SK-N-SH (cell line): ENCODE measurements at regions not wholly inside any gene's neighbourhood (a gene's known extent, or its start where the extent isn't known, plus 50 kb on each side); places are given as distances from the start of the nearest gene placed in this dataset.

ENCODE experiments used
- CTCF ChIA-PET: fragments of 300-600, 350-600 bp; formaldehyde crosslinking; extraction: SDS; loops from one replicate; lab custom pipeline; 2021; lab: Yijun Ruan, JAX
- POLR2A ChIA-PET: fragments of 350-600 bp; sonication (Branson Sonifier 250); formaldehyde crosslinking; extraction: SDS; loops from one replicate; lab custom pipeline; 2020; ENCODE audit warnings: antibody characterized with exemption, inconsistent platforms; lab: Yijun Ruan, JAX
- DNase-seq: peaks from one replicate; pipeline ENCODE4 v3.0.0; 2012
- H2AFZ ChIP-seq: fragments of 200-600 bp; sonication (generic); 2 replicates; pipeline ENCODE4 v1.8.1; 2016; ENCODE audit warnings: antibody characterized with exemption, mild to moderate bottlenecking, low read depth
- H3F3A ChIP-seq: fragments of 200-600 bp; sonication (generic); replicated peaks from 2 replicates; pipeline ENCODE3; 2016; ENCODE audit warnings: antibody characterized with exemption, mild to moderate bottlenecking; ENCODE audit not compliant: insufficient read depth
- H3K27ac ChIP-seq, 2 experiments: fragments of 200-500 bp in 1 of 2; fragments of 200-600 bp in 1 of 2; sonication (Bioruptor generic) in 1 of 2; sonication (generic), shearing (Covaris generic) in 1 of 2; 2 replicates each; pipeline versions ENCODE4 v1.5.1 to v1.6.1; 2014 to 2016; ENCODE audit warnings: low read depth in 2 of 2, inconsistent platforms in 1 of 2, low read length in 1 of 2, mild to moderate bottlenecking in 1 of 2, mixed read lengths in 1 of 2
- H3K27me3 ChIP-seq: fragments of 200-600 bp; sonication (generic), shearing (Covaris generic); 2 replicates; pipeline ENCODE4 v1.6.1; 2016; ENCODE audit warnings: mixed run types; ENCODE audit not compliant: insufficient read depth
- H3K36me3 ChIP-seq, 2 experiments: fragments of 200-500 bp in 1 of 2; fragments of 200-600 bp in 1 of 2; sonication (Bioruptor generic) in 1 of 2; sonication (generic) in 1 of 2; replicated peaks in 1 of 2; 2 replicates each; pipeline versions ENCODE3 to v1.5.1; 2014 to 2016; ENCODE audit warnings: low read length in 1 of 2, mild to moderate bottlenecking in 1 of 2; ENCODE audit not compliant: insufficient read depth in 2 of 2, control insufficient read depth in 1 of 2
- H3K4me1 ChIP-seq, 2 experiments: fragments of 200-500 bp in 1 of 2; fragments of 200-600 bp in 1 of 2; sonication (Bioruptor generic) in 1 of 2; sonication (generic), shearing (Covaris generic) in 1 of 2; 2 replicates each; pipeline versions ENCODE4 v1.5.1 to v1.6.1; 2014 to 2016; ENCODE audit warnings: low read depth in 1 of 2, low read length in 1 of 2, mixed run types in 1 of 2; ENCODE audit not compliant: insufficient read depth in 2 of 2, control insufficient read depth in 1 of 2
- H3K4me2 ChIP-seq: fragments of 200-600 bp; sonication (generic), shearing (Covaris generic); 2 replicates; pipeline ENCODE4 v1.6.1; 2017; ENCODE audit warnings: mixed run types
- H3K4me3 ChIP-seq, 2 experiments: fragments of 200-500 bp in 1 of 2; fragments of 200-600 bp in 1 of 2; sonication (Bioruptor generic) in 1 of 2; sonication (generic), shearing (Covaris generic) in 1 of 2; 2 replicates each; pipeline versions ENCODE4 v1.5.1 to v1.8.1; 2014 to 2016; ENCODE audit warnings: low read depth in 2 of 2, inconsistent platforms in 1 of 2, low read length in 1 of 2, mild to moderate bottlenecking in 1 of 2, mixed read lengths in 1 of 2, moderate library complexity in 1 of 2
- H3K79me2 ChIP-seq: fragments of 200-600 bp; sonication (generic); 2 replicates; pipeline ENCODE4 v1.8.1; 2017; ENCODE audit warnings: mild to moderate bottlenecking; ENCODE audit not compliant: insufficient read depth
- H3K9ac ChIP-seq: fragments of 200-600 bp; sonication (generic); 2 replicates; pipeline ENCODE4 v1.6.1; 2017; ENCODE audit warnings: mixed run types
- H3K9me2 ChIP-seq: fragments of 200-600 bp; sonication (generic); 2 replicates; pipeline ENCODE4 v1.6.1; 2017; ENCODE audit warnings: mixed run types
- H3K9me3 ChIP-seq: fragments of 200-600 bp; sonication (generic); 2 replicates; pipeline ENCODE4 v1.6.1; 2017; ENCODE audit warnings: mixed run types, mild to moderate bottlenecking, moderate library complexity
- H4K20me1 ChIP-seq: fragments of 200-600 bp; sonication (generic); 2 replicates; pipeline ENCODE4 v1.6.1; 2017; ENCODE audit warnings: mild to moderate bottlenecking, mixed run types; ENCODE audit not compliant: insufficient read depth
- CTCF ChIP-seq: fragments of 200-600 bp; sonication (generic); IDR thresholded peaks from 2 replicates; pipeline ENCODE4 v1.6.1; 2017; ENCODE audit warnings: antibody characterized with exemption, mild to moderate bottlenecking, moderate library complexity
- EP300 ChIP-seq, 2 experiments: IDR thresholded peaks; 2 replicates each; pipeline versions ENCODE4 v1.4.0 to v1.6.1; 2012; ENCODE audit warnings: borderline replicate concordance in 1 of 2, low read depth in 1 of 2, low read length in 1 of 2
- EZH2phosphoT487 ChIP-seq: fragments of 200-600 bp; sonication (generic); IDR thresholded peaks from 2 replicates; pipeline ENCODE4 v1.6.1; 2017; ENCODE audit warnings: low read depth, mixed run types, mild to moderate bottlenecking, antibody characterized with exemption, moderate library complexity, borderline replicate concordance
- FOSL2 ChIP-seq: IDR thresholded peaks from 2 replicates; pipeline ENCODE4 v1.4.0; 2012; ENCODE audit warnings: low read depth, mild to moderate bottlenecking, moderate library complexity, borderline replicate concordance
- FOXJ3 ChIP-seq: sonication (generic); formaldehyde crosslinking; IDR thresholded peaks from 2 replicates; pipeline ENCODE4 v1.5.1; 2020; ENCODE audit warnings: mild to moderate bottlenecking, missing genetic modification reagents
- GATA2 ChIP-seq: sonication (generic); formaldehyde crosslinking; IDR thresholded peaks from 2 replicates; pipeline ENCODE4 v1.5.0; 2020; ENCODE audit warnings: mild to moderate bottlenecking, missing genetic modification reagents
- IRF3 ChIP-seq: fragments of 150-350 bp; IDR thresholded peaks from 2 replicates; pipeline ENCODE4 v1.6.1; 2016; ENCODE audit warnings: mild to moderate bottlenecking, low read depth, low read length
- MAX ChIP-seq: IDR thresholded peaks from 2 replicates; pipeline ENCODE4 v1.4.0; 2012; ENCODE audit warnings: low read depth
- MEF2A ChIP-seq: IDR thresholded peaks from 2 replicates; pipeline ENCODE4 v1.4.0; 2012; ENCODE audit warnings: low read depth, borderline replicate concordance
- NRF1 ChIP-seq: IDR thresholded peaks from 2 replicates; pipeline ENCODE4 v1.6.1; 2012; ENCODE audit warnings: low read depth, mild to moderate bottlenecking, low read length
- PBX3 ChIP-seq: IDR thresholded peaks from 2 replicates; pipeline ENCODE4; 2012
- POLR2AphosphoS5 ChIP-seq: IDR thresholded peaks from 2 replicates; pipeline ENCODE4 v1.6.1; 2012; ENCODE audit warnings: low read depth, low read length
- RAD21 ChIP-seq: IDR thresholded peaks from 2 replicates; pipeline ENCODE4 v1.6.1; 2012; ENCODE audit warnings: mild to moderate bottlenecking, low read length
- RCOR1 ChIP-seq: fragments of 150-350 bp; IDR thresholded peaks from 2 replicates; pipeline ENCODE4 v1.6.1; 2017; ENCODE audit warnings: antibody characterized with exemption, low read length
- RXRA ChIP-seq: IDR thresholded peaks from 2 replicates; pipeline ENCODE4 v1.4.0; 2012; ENCODE audit warnings: low read depth, mild to moderate bottlenecking, borderline replicate concordance
- SMC3 ChIP-seq: IDR thresholded peaks from 2 replicates; pipeline ENCODE4 v1.6.1; 2012; ENCODE audit warnings: low read depth, low read length, improper control_type of control experiment
- TAF1 ChIP-seq: IDR thresholded peaks from 2 replicates; pipeline ENCODE4 v1.6.1; 2012; ENCODE audit warnings: low read depth, mild to moderate bottlenecking, low read length, moderate library complexity, borderline replicate concordance
- TCF12 ChIP-seq: IDR thresholded peaks from 2 replicates; pipeline ENCODE4 v1.4.0; 2012
- TEAD4 ChIP-seq: IDR thresholded peaks from 2 replicates; pipeline ENCODE4 v1.4.0; 2012; ENCODE audit warnings: mild to moderate bottlenecking, borderline replicate concordance; ENCODE audit not compliant: insufficient read depth
- USF2 ChIP-seq: fragments of 150-350 bp; IDR thresholded peaks from 2 replicates; pipeline ENCODE4 v1.6.1; 2017; ENCODE audit warnings: antibody characterized with exemption, low read length, low read depth, borderline replicate concordance
- ZBTB33 ChIP-seq: IDR thresholded peaks from 2 replicates; pipeline ENCODE4 v1.4.0; 2012; ENCODE audit warnings: low read depth, borderline replicate concordance
- WGBS: methylation state at CpG from one replicate; pipeline ENCODE4 v1.1.6; 2017; ENCODE audit warnings: low lambda C conversion rate; 5-methylcytosine and 5-hydroxymethylcytosine counted together

- H3K79me2 ChIP-seq: no peaks in the 10 kb centered on the region
- no peaks in the 10 kb centered on the region for H3K36me3 ChIP-seq
- POLR2A ChIA-PET: interaction anchor here (0.6 kb wide), 1 partner anchor 306 kb away, joined by 3 read pairs; no protein-coding TSS in a partner anchor
- no peak overlapping the region for H2AFZ ChIP-seq
- no peaks in the 10 kb centered on the region for H3F3A ChIP-seq
- H3K9ac ChIP-seq: no peak overlapping the region
- no peak for DNase-seq
- H3K27ac ChIP-seq: no peak overlapping the region
- no peak overlapping the region for H3K4me3 ChIP-seq
- H3K4me2 ChIP-seq: no peak overlapping the region
- no peak for TF ChIP-seq PBX3
- TF ChIP-seq RXRA: no peak
- no peak for TF ChIP-seq FOSL2
- TF ChIP-seq RAD21: no peak
- no peak for TF ChIP-seq USF2
- no peak for TF ChIP-seq TCF12
- TF ChIP-seq IRF3: no peak
- TF ChIP-seq SMC3: no peak
- no peak for TF ChIP-seq EP300 (IDR thresholded peaks at IDR 0.05; ENCODE audit: borderline replicate concordance in 1 of 2, low read depth in 1 of 2, low read length in 1 of 2)
- no peaks in the 10 kb centered on the region for H3K27me3 ChIP-seq
- no peaks in the 10 kb centered on the region for H4K20me1 ChIP-seq
- CTCF ChIA-PET: no interaction called here
- H3K4me1 ChIP-seq: peaks cover 0 to 4% of the 10 kb centered on the region in 2 experiments; a peak in 1 of 4 replicates
- H3K9me2 ChIP-seq: no peaks in the 10 kb centered on the region
- WGBS: 54% methylated on average over 17 of the region's 17 CpGs
- H3K9me3 ChIP-seq: no peaks in the 10 kb centered on the region
Measured at GRCh38 chr22:48699511-48699910, 1128.2 kb downstream of the BRD1 start.

- Histone ChIP-seq H3K27ac (no peak overlapping the region), H3K4me1 (peaks cover 0 to 4% of the 10 kb centered on the region in 2 experiments; a peak in 1 of 4 replicates), H3K27me3 (no peaks in the 10 kb centered on the region), H3K36me3 (no peaks in the 10 kb centered on the region), H3K9ac (no peak overlapping the region), H3K9me3 (no peaks in the 10 kb centered on the region), H3F3A (no peaks in the 10 kb centered on the region), H4K20me1 (no peaks in the 10 kb centered on the region), H3K9me2 (no peaks in the 10 kb centered on the region), H3K79me2 (no peaks in the 10 kb centered on the region), H3K4me2 (no peak overlapping the region), H2AFZ (no peak overlapping the region), H3K4me3 (no peak overlapping the region)
- ChIA-PET POLR2A (no interaction called here), CTCF (no interaction called here)
- WGBS: 56% methylated on average over 10 of the region's 13 CpGs
- no peak for DNase-seq
- TF ChIP-seq MAX (no peak), FOXJ3 (CRISPR knock-in tag) (no peak), EZH2phosphoT487 (no peak), GATA2 (CRISPR knock-in tag) (no peak), RAD21 (no peak), NRF1 (no peak), ZBTB33 (no peak), TEAD4 (no peak), RXRA (no peak), CTCF (no peak), MEF2A (no peak), RCOR1 (no peak), POLR2AphosphoS5 (no peak), TAF1 (no peak)
Measured at GRCh38 chr22:48698618-48699017, 1129.1 kb downstream of the BRD1 start.
